ENCODE measurements at regions not wholly inside any gene's neighbourhood (a gene's known extent, or its start where the extent isn't known, plus 50 kb on each side); places are given as distances from the start of the nearest gene placed in this dataset.

- intact Hi-C loops (cut with DNase I) = no loop called here
- no peaks in the 10 kb centered on the region for H3K9me3 ChIP-seq
- H3K4me3 ChIP-seq = no peak overlapping the region
- no peaks in the 10 kb centered on the region for H3K4me1 ChIP-seq (replicated peaks)
- no peak for DNase-seq (ENCODE audit: low spot score)
- H3K27ac ChIP-seq = no peak overlapping the region
- WGBS = 45% methylated on average over 2 of the region's 2 CpGs
- TF ChIP-seq POLR2AphosphoS5 (IDR thresholded peaks at IDR 0.05) = no peak
- no peak for TF ChIP-seq CTCF (IDR thresholded peaks at IDR 0.05)
- no peak for TF ChIP-seq POLR2A (IDR thresholded peaks at IDR 0.05)
- H3K36me3 ChIP-seq = no peaks in the 10 kb centered on the region
- no peaks in the 10 kb centered on the region for H3K27me3 ChIP-seq (replicated peaks; ENCODE audit: insufficient read depth)
Observed at GRCh38 chr1:170306948-170307347, 161.2 kb downstream of the NTMT2 start.

- TF ChIP-seq POLR2AphosphoS5 (IDR thresholded peaks at IDR 0.05) = no peak
- TF ChIP-seq POLR2A (IDR thresholded peaks at IDR 0.05) = no peak
- no peak for TF ChIP-seq CTCF (IDR thresholded peaks at IDR 0.05)
- no peaks in the 10 kb centered on the region for H3K36me3 ChIP-seq
- intact Hi-C loops (cut with DNase I) = no loop called here
- no peak for DNase-seq (ENCODE audit: low spot score)
- H3K27ac ChIP-seq = no peak overlapping the region
- WGBS = 68% methylated on average over 1 of the region's 1 CpG
- H3K9me3 ChIP-seq = no peaks in the 10 kb centered on the region
- no peaks in the 10 kb centered on the region for H3K27me3 ChIP-seq (replicated peaks; ENCODE audit: insufficient read depth)
- no peaks in the 10 kb centered on the region for H3K4me1 ChIP-seq (replicated peaks)
- H3K4me3 ChIP-seq = no peak overlapping the region
Observed at GRCh38 chr1:170307426-170307825, 161.7 kb downstream of the NTMT2 start.

GRCh38 chr1:170309389-170310013 is 163.7 kb downstream of the NTMT2 start:
- no peaks in the 10 kb centered on the region for H3K4me1 ChIP-seq (replicated peaks)
- no peak overlapping the region for H3K4me3 ChIP-seq
- no peaks in the 10 kb centered on the region for H3K36me3 ChIP-seq
- H3K27ac ChIP-seq = no peak overlapping the region
- intact Hi-C loops (cut with DNase I) = no loop called here
- 80% methylated on average over 10 of the region's 10 CpGs for WGBS
- H3K9me3 ChIP-seq = no peaks in the 10 kb centered on the region
- TF ChIP-seq POLR2A (IDR thresholded peaks at IDR 0.05) (no peak), CTCF (IDR thresholded peaks at IDR 0.05) (no peak), POLR2AphosphoS5 (IDR thresholded peaks at IDR 0.05) (no peak)
- no peaks in the 10 kb centered on the region for H3K27me3 ChIP-seq (replicated peaks; ENCODE audit: insufficient read depth)
- no peak for DNase-seq (ENCODE audit: low spot score)

- intact Hi-C loops (cut with DNase I) = no loop called here
- TF ChIP-seq POLR2AphosphoS5 (IDR thresholded peaks at IDR 0.05) (no peak), CTCF (IDR thresholded peaks at IDR 0.05) (no peak), POLR2A (IDR thresholded peaks at IDR 0.05) (no peak)
- H3K4me1 ChIP-seq (replicated peaks) = no peaks in the 10 kb centered on the region
- no peaks in the 10 kb centered on the region for H3K36me3 ChIP-seq
- no peak overlapping the region for H3K4me3 ChIP-seq
- no peaks in the 10 kb centered on the region for H3K9me3 ChIP-seq
- DNase-seq (ENCODE audit: low spot score) = no peak
- 74% methylated on average over 1 of the region's 1 CpG for WGBS
- no peaks in the 10 kb centered on the region for H3K27me3 ChIP-seq (replicated peaks; ENCODE audit: insufficient read depth)
- no peak overlapping the region for H3K27ac ChIP-seq
Observed at GRCh38 chr1:170310014-170310405, 164.3 kb downstream of the NTMT2 start.

- no peak for TF ChIP-seq POLR2AphosphoS5 (IDR thresholded peaks at IDR 0.05)
- TF ChIP-seq POLR2A (IDR thresholded peaks at IDR 0.05) = no peak
- no peak for TF ChIP-seq CTCF (IDR thresholded peaks at IDR 0.05)
- no peaks in the 10 kb centered on the region for H3K9me3 ChIP-seq
- no peak for DNase-seq (ENCODE audit: low spot score)
- no peak overlapping the region for H3K27ac ChIP-seq
- 89% methylated on average over 1 of the region's 1 CpG for WGBS
- H3K36me3 ChIP-seq = no peaks in the 10 kb centered on the region
- H3K27me3 ChIP-seq (replicated peaks; ENCODE audit: insufficient read depth) = no peaks in the 10 kb centered on the region
- intact Hi-C loops (cut with DNase I) = no loop called here
- H3K4me1 ChIP-seq (replicated peaks) = no peaks in the 10 kb centered on the region
- H3K4me3 ChIP-seq = no peak overlapping the region
Observed at GRCh38 chr1:170310951-170311350, 165.2 kb downstream of the NTMT2 start.
